SK-N-MC (cell line): ENCODE measurements at regions not wholly inside any gene's neighbourhood (a gene's known extent, or its start where the extent isn't known, plus 50 kb on each side); places are given as distances from the start of the nearest gene placed in this dataset.
"Not testable (repeated sequence)": the region's sequence is repeated elsewhere in the genome, so short reads cannot be mapped to it uniquely, and the experiment has no call there.

ENCODE experiments used
- DNase-seq: peaks from one replicate; pipeline ENCODE4 v3.0.0-alpha.2; 2011; ENCODE audit warnings: low read depth, low spot score
- H3K27ac ChIP-seq: fragments of 200-600 bp; sonication (generic); 2 replicates; pipeline ENCODE4 v1.5.1; 2016; ENCODE audit warnings: mixed run types
- H3K36me3 ChIP-seq: fragments of 200-600 bp; sonication (generic); 2 replicates; pipeline ENCODE4 v1.6.1; 2017; ENCODE audit warnings: antibody characterized with exemption, low read length, mixed read lengths; ENCODE audit not compliant: insufficient read depth
- H3K4me3 ChIP-seq: fragments of 200-600 bp; sonication (generic); 2 replicates; pipeline ENCODE4 v1.5.1; 2016
- H3K9ac ChIP-seq: fragments of 200-600 bp; sonication (generic); 2 replicates; pipeline ENCODE4 v1.8.0; 2017; ENCODE audit warnings: mixed run types, mixed read lengths; ENCODE audit not compliant: insufficient read length
- H3K9me3 ChIP-seq: fragments of 200-600 bp; sonication (generic); 2 replicates; pipeline ENCODE4 v1.6.1; 2017; ENCODE audit warnings: low read depth, mild to moderate bottlenecking, antibody characterized with exemption, low read length, moderate library complexity, mixed read lengths
- EZH2 ChIP-seq: fragments of 200-600 bp; sonication (generic); IDR thresholded peaks from one replicate; pipeline ENCODE4 v1.6.1; 2017; ENCODE audit warnings: antibody characterized with exemption
- FOXP2 ChIP-seq: optimal IDR thresholded peaks from 2 replicates; pipeline ENCODE3; 2011; ENCODE audit warnings: mild to moderate bottlenecking, moderate library complexity; ENCODE audit not compliant: insufficient read depth; ENCODE audit errors: extremely low read length, control extremely low read depth
- POLR2AphosphoS5 ChIP-seq: IDR thresholded peaks from 2 replicates; pipeline ENCODE4 v1.6.1; 2012; ENCODE audit warnings: mild to moderate bottlenecking, low read depth, low read length, borderline replicate concordance

DNA sequence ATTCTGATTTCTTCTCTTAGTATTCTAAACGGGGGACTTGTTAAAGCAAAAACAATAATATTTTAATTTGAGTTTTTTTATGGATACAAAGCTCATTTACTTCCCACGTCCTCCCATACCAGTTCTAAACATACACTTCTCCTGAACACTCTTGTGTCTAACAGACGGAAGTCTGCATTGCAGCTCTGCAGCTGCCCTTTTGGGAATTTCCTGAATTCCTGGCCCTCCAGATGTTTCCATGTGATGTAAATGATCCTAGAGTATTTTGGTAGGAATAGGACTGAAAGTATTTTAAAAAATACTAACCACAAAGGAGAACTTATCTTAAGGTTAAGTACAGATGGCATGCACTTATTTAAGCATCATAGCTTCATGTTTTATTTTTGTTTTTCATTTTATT lies 886.7 kb downstream of the TBC1D32 start:
- TF ChIP-seq FOXP2 (no peak), POLR2AphosphoS5 (no peak), EZH2 (no peak)
- no peaks in the 10 kb centered on the region for H3K9me3 ChIP-seq
- H3K36me3 ChIP-seq, result no peaks in the 10 kb centered on the region
- no peak overlapping the region for H3K4me3 ChIP-seq
- no peak for DNase-seq
- no peak overlapping the region for H3K9ac ChIP-seq
- H3K27ac ChIP-seq, result no peak overlapping the region

DNA sequence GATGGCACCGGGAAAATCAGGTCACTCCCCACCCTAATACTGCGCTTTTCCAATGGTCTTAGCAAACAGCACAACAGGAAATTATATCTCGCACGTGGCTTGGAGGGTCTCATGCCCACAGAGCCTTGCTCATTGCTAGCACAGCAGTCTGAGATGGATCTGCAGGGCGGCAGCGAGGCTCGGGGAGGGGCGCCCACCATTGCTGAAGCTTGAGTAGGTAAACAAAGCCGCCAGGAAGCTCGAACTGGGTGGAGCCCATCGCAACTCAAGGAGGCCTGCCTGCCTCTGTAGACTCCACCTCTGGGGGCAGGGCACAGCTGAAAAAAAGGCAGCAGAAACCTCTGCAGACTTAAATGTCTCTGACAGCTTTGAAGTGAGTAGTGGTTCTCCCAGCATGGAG lies 901.4 kb downstream of the TBC1D32 start:
- not testable (repeated sequence) for H3K9me3 ChIP-seq, DNase-seq, H3K27ac ChIP-seq, H3K4me3 ChIP-seq, H3K9ac ChIP-seq, H3K36me3 ChIP-seq

DNA sequence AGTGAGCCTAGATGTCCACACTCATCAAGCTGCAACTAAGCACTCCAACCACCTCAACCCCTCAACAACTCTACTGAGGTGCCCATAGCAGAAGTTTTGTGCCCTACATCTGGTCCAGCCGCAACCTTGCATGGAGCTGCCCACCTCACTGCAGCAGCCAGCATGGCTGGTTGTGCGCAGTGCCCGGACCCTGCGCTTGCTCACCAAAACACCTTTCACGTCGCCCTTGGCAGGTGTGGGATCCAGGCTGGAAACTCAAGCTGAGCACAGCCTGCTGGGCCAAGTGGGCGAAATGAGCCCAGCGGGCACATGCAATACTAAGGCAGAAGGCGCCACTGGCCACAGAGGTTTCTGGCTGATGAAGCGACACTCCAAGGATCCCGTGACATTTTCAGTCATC lies 902.4 kb downstream of the TBC1D32 start:
- DNase-seq, result no peak
- Histone ChIP-seq H3K4me3 (no peak overlapping the region), H3K27ac (no peak overlapping the region), H3K9me3 (no peaks in the 10 kb centered on the region), H3K36me3 (no peaks in the 10 kb centered on the region), H3K9ac (no peak overlapping the region)
- TF ChIP-seq EZH2 (no peak), POLR2AphosphoS5 (no peak), FOXP2 (no peak)

DNA sequence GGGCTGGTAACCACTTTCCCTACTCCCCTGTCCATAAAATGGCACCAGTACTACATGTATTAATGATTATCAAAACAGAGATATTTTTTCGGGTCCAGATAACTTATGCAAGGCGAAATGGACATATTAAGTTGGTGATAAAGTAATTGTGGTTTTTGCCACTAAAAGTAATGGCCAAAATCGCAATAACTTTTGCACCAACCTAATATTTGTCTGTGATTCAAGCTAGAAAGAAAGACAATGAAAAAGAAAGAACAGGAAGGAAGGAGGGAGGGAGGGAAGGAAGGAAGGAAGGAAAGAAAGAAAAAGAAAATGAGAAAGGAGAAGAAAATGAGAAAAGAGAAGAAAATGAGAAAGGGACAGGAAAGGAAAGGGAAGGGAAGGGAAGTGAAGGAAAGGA lies 922.9 kb downstream of the TBC1D32 start:
- Histone ChIP-seq H3K9me3 (no peaks in the 10 kb centered on the region), H3K36me3 (no peaks in the 10 kb centered on the region), H3K4me3 (no peak overlapping the region), H3K27ac (no peak overlapping the region), H3K9ac (no peak overlapping the region)
- no peak for TF ChIP-seq FOXP2
- TF ChIP-seq POLR2AphosphoS5, result no peak
- no peak for TF ChIP-seq EZH2
- DNase-seq, result no peak

DNA sequence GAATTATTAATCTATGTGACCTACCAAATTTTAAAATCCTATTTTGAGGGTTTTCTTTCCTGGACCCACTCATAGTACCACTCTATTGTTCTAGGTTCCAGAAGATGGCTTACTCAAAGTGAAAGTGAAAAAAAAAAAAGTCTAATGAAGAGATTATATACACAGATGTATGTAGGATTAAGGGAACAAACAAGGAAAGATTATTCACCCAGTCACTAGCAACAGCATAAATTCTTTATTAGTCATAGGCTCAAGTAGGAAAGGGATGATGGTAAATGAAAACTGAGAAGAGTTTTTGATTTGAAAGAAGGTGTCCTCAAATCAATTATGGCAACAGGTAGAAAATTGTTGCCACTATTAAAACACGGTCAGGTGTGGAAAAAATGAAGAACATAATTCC lies 923.7 kb downstream of the TBC1D32 start:
- Histone ChIP-seq H3K27ac (no peak overlapping the region), H3K9ac (no peak overlapping the region), H3K36me3 (no peaks in the 10 kb centered on the region), H3K4me3 (no peak overlapping the region), H3K9me3 (no peaks in the 10 kb centered on the region)
- no peak for DNase-seq
- no peak for TF ChIP-seq POLR2AphosphoS5
- no peak for TF ChIP-seq EZH2
- no peak for TF ChIP-seq FOXP2

DNA sequence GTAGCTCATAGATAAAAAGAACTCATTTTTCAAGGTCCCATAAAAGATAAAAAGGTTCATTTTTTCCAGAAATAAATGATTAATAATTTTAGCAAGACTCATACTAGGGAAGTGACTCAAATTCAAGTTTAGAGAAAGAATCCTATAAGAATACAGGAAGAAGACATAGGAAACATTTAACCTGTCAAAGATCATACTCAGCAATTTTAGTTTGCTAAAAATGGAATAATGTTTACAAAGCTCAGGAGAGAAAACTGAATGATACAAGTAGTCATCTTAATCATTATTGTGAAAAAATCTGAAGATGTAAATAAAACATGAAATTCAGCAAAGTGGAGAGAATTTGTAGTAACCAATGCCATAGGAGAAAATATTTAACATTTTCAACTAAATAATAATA lies 926.6 kb downstream of the TBC1D32 start:
- H3K9ac ChIP-seq, result no peak overlapping the region
- H3K4me3 ChIP-seq, result no peak overlapping the region
- H3K9me3 ChIP-seq, result no peaks in the 10 kb centered on the region
- H3K36me3 ChIP-seq, result no peaks in the 10 kb centered on the region
- no peak for TF ChIP-seq POLR2AphosphoS5
- TF ChIP-seq FOXP2, result no peak
- TF ChIP-seq EZH2, result no peak
- H3K27ac ChIP-seq, result no peak overlapping the region
- DNase-seq, result no peak

DNA sequence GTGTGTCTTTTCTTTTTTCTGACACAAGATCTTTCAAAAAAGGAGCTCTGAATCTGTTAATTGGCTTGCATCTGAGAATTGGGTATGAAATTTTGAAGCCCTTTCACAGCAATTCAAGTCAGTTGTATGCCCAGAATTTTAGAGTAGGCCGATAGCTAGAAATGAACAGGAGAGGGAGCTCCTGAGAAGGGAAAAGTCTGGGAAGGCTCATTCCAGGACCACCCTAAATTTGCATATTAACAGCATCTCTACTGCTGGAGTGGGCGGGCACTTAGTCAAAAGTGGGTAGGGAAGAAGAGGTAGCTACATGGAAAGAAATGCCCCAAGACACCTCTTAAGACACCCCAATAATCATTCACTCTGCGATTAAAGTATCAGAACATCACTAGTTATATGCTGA lies 928.3 kb downstream of the TBC1D32 start:
- no peak for TF ChIP-seq FOXP2
- no peaks in the 10 kb centered on the region for H3K36me3 ChIP-seq
- H3K9me3 ChIP-seq, result no peaks in the 10 kb centered on the region
- H3K9ac ChIP-seq, result no peak overlapping the region
- H3K4me3 ChIP-seq, result no peak overlapping the region
- peak; percentile 12 for DNase-seq
- no peak overlapping the region for H3K27ac ChIP-seq

DNA sequence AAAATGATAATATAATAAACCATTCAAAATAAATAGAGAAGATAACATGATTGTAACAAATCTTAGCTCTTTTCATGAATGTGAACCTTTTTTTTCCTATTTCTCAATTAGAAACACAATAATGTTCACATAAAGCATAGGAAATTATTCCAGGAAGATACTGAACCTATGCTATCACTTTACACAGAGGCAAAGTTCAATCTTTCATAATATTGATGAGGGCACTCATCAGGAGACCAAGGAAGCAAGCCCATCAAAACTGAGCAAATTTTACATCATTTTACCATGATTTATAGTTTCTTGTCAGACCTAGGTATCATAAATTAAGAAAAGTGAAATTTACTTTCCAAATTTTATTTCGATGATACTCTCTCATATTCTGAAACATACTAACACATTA lies 938.5 kb downstream of the TBC1D32 start:
- Histone ChIP-seq H3K9me3 (no peaks in the 10 kb centered on the region), H3K9ac (no peak overlapping the region), H3K27ac (no peak overlapping the region), H3K36me3 (no peaks in the 10 kb centered on the region), H3K4me3 (no peak overlapping the region)
- TF ChIP-seq POLR2AphosphoS5 (no peak), EZH2 (no peak), FOXP2 (no peak)
- no peak for DNase-seq

DNA sequence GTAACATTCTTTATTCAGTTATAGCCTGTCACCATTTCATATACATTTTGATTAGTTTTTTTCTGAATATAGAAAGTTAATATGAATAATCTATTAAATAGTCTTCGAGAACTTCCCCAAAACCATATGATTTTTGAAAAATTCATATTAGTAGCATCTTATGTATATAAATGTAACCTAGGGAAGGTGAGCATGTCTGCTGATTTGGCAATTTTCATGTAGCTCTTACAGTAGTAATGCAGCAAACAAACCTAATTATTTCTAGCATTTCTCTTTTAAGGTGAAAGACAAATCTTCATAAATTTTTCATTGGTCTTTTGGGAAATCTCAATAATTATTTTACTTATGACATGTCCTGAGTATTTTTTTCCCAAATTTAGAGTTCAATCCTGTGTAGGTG lies 939.0 kb downstream of the TBC1D32 start:
- no peak overlapping the region for H3K9ac ChIP-seq
- H3K27ac ChIP-seq, result no peak overlapping the region
- H3K4me3 ChIP-seq, result no peak overlapping the region
- H3K9me3 ChIP-seq, result no peaks in the 10 kb centered on the region
- TF ChIP-seq FOXP2 (no peak), EZH2 (no peak), POLR2AphosphoS5 (no peak)
- H3K36me3 ChIP-seq, result no peaks in the 10 kb centered on the region
- no peak for DNase-seq

DNA sequence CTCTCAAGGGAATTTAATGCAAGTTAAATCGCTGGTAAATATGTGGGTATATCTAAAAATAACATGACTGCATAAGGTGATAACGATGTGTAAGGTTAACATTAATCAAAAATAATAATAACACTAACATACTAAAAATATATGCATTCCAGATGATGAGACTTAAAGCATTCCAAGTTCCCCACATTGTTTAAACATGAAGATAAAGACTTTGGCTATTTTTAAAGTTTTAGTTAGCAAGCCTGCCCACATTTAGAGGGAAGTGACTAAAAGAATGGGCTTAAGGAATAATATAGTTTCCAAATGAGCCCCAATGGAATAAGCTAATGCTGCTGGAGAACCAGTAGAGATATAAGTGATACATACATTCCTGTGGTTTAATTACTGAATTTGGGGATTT lies 941.3 kb downstream of the TBC1D32 start:
- H3K9ac ChIP-seq, result no peak overlapping the region
- H3K27ac ChIP-seq, result no peak overlapping the region
- no peak for TF ChIP-seq POLR2AphosphoS5
- TF ChIP-seq FOXP2, result no peak
- no peaks in the 10 kb centered on the region for H3K36me3 ChIP-seq
- no peak for DNase-seq
- H3K4me3 ChIP-seq, result no peak overlapping the region
- no peaks in the 10 kb centered on the region for H3K9me3 ChIP-seq
